B cell (primary cell): ENCODE measurements at regions not wholly inside any gene's neighbourhood (a gene's known extent, or its start where the extent isn't known, plus 50 kb on each side); places are given as distances from the start of the nearest gene placed in this dataset.

Source experiments
- ATAC-seq: fragments of 200-7000 bp; cut with Tn5 transposase; one replicate; pipeline ENCODE4 v1.10.0; 2021; ENCODE audit warnings: low read depth, mild to moderate bottlenecking, moderate number of reproducible peaks, moderate library complexity
- CTCF ChIA-PET: fragments of 350-600 bp; sonication (Branson Sonifier 250); formaldehyde crosslinking; loops from one replicate; lab custom pipeline; 2021; ENCODE audit warnings: antibody characterized with exemption, inconsistent platforms; lab: Charles Lee
- POLR2A ChIA-PET: fragments of 350-600 bp; sonication (Branson Sonifier 250); formaldehyde crosslinking; loops from one replicate; lab custom pipeline; 2021; ENCODE audit warnings: antibody characterized with exemption; lab: Charles Lee
- DNase-seq: peaks from one replicate; pipeline ENCODE4 v3.0.0; 2013
- H2AFZ ChIP-seq: 2 replicates; pipeline ENCODE4 v1.6.1; 2012; ENCODE audit warnings: mild to moderate bottlenecking, low read depth, low read length; ENCODE audit not compliant: insufficient read depth, poor library complexity, severe bottlenecking
- H3K27ac ChIP-seq, 2 donors: 1 replicate in 1 of 2; 2 replicates in 1 of 2; pipeline ENCODE4 v1.5.1; 2012 to 2013; ENCODE audit warnings: low read length in 2 of 2, mild to moderate bottlenecking in 2 of 2, moderate library complexity in 1 of 2
- H3K27me3 ChIP-seq, 4 experiments: fragments of 200-600 bp in 1 of 4; sonication (generic) in 1 of 4; replicated peaks in 1 of 4; 1 replicate in 2 of 4; 2 replicates in 2 of 4; pipeline versions ENCODE4 v1.6.1 to v1.7.0; 2013 to 2016; ENCODE audit warnings: low read length in 3 of 4, mild to moderate bottlenecking in 2 of 4, mixed read lengths in 1 of 4, moderate library complexity in 1 of 4; ENCODE audit not compliant: insufficient read depth in 4 of 4, control insufficient read depth in 3 of 4; ENCODE audit errors: control extremely low read depth in 1 of 4
- H3K36me3 ChIP-seq, 2 experiments: replicated peaks in 1 of 2; 1 replicate in 1 of 2; 2 replicates in 1 of 2; pipeline versions ENCODE4 v1.6.1 to v1.7.1; 2013; ENCODE audit warnings: low read length in 1 of 2; ENCODE audit not compliant: insufficient read depth in 2 of 2, control insufficient read depth in 1 of 2; ENCODE audit errors: control extremely low read depth in 1 of 2, extremely low read depth in 1 of 2
- H3K4me1 ChIP-seq, 2 donors: fragments of 200-600 bp in 1 of 2; sonication (generic) in 1 of 2; 1 replicate in 1 of 2; 2 replicates in 1 of 2; pipeline versions ENCODE4 v1.5.1 to v1.6.1; 2013 to 2017; ENCODE audit warnings: low read length in 2 of 2; ENCODE audit not compliant: control insufficient read depth in 2 of 2, insufficient read depth in 2 of 2
- H3K4me2 ChIP-seq: replicated peaks from 2 replicates; pipeline ENCODE3; 2012; ENCODE audit warnings: mild to moderate bottlenecking, low read depth, low read length; ENCODE audit not compliant: poor library complexity, severe bottlenecking
- H3K4me3 ChIP-seq, 5 experiments: fragments of 200-600 bp in 1 of 5; sonication (generic) in 1 of 5; 1 replicate in 3 of 5; 2 replicates in 2 of 5; pipeline versions ENCODE4 v1.5.1 to v1.7.0; 2011 to 2016; ENCODE audit warnings: low read length in 4 of 5, mild to moderate bottlenecking in 4 of 5, low read depth in 2 of 5, control low read depth in 1 of 5, moderate library complexity in 1 of 5; ENCODE audit not compliant: insufficient read depth in 1 of 5; ENCODE audit errors: control extremely low read depth in 1 of 5, extremely low read depth in 1 of 5
- H3K79me2 ChIP-seq: fragments of 200-600 bp; sonication (generic); one replicate; pipeline ENCODE4 v1.6.0; 2016; ENCODE audit warnings: low read length; ENCODE audit not compliant: control insufficient read depth, insufficient read depth
- H3K9ac ChIP-seq: fragments of 200-600 bp; sonication (generic); 2 replicates; pipeline ENCODE4 v1.6.1; 2017; ENCODE audit warnings: mild to moderate bottlenecking, low read length, moderate library complexity
- H3K9me3 ChIP-seq, 3 donors: one replicate each; pipeline versions ENCODE4 v1.6.1 to v1.7.1; 2013; ENCODE audit warnings: low read length in 2 of 3; ENCODE audit not compliant: control insufficient read depth in 2 of 3, insufficient read depth in 1 of 3; ENCODE audit errors: control extremely low read depth in 1 of 3
- H4K20me1 ChIP-seq: 2 replicates; pipeline ENCODE4 v1.6.0; 2012; ENCODE audit warnings: mild to moderate bottlenecking, low read length; ENCODE audit not compliant: insufficient read depth, control insufficient read depth, poor library complexity, severe bottlenecking
- H3K27ac Mint-ChIP-seq: one replicate; pipeline ENCODE4 v1.8.0; 2021; ENCODE audit warnings: mixed read lengths
- H3K27me3 Mint-ChIP-seq: one replicate; pipeline ENCODE4 v1.8.0; 2021; ENCODE audit warnings: mixed read lengths
- H3K4me1 Mint-ChIP-seq: one replicate; pipeline ENCODE4 v1.8.0; 2021; ENCODE audit warnings: mixed read lengths
- H3K4me3 Mint-ChIP-seq: one replicate; pipeline ENCODE4 v1.8.0; 2021; ENCODE audit warnings: mixed read lengths
- H3K9me3 Mint-ChIP-seq: one replicate; pipeline ENCODE4 v1.8.0; 2022; ENCODE audit warnings: mixed read lengths; ENCODE audit not compliant: insufficient read depth
- CTCF ChIP-seq: fragments of 200-600 bp; IDR thresholded peaks from one replicate; pipeline ENCODE4 v1.8.0; 2022; ENCODE audit warnings: antibody characterized with exemption, mild to moderate bottlenecking
- EZH2 ChIP-seq: IDR thresholded peaks from 2 replicates; pipeline ENCODE4 v1.6.1; 2012; ENCODE audit warnings: borderline replicate concordance, low read depth, mild to moderate bottlenecking, moderate library complexity, low read length; ENCODE audit not compliant: insufficient read depth, poor library complexity, severe bottlenecking
- WGBS: methylation state at CpG from one replicate; pipeline ENCODE4 v1.1.5; 2013; ENCODE audit warnings: missing lambda C conversion rate; ENCODE audit not compliant: insufficient coverage; 5-methylcytosine and 5-hydroxymethylcytosine counted together
- intact Hi-C: fragments of 100-400 bp; cut with micrococcal nuclease; formaldehyde crosslinking; loops from one replicate; pipeline ENCODE4 v1.10.0; 2022

DNA sequence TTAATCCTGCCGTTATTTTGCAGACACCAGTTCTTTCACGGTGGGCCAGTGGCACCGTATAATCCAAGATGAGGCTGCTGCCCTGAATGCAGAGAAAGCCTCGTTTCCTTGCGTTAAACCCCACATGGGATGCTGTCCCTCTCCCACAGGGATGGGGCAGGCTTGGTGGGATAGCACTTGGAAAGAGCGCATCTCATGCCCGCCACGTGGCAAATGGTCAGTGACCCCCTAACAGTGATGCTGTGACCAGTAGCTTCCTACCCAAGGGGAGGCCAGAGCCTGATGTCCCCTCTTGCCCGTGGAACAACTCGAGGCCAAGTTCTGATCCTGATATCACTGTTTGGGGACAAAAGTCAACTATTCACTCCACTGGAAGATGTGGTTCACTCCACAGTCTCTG lies 73.3 kb downstream of the RHOB start:
- Histone ChIP-seq H3K4me3 (no peak overlapping the region), H3K4me1 (peaks cover 10 to 12% of the 10 kb centered on the region in 2 donors), H3K79me2 (no peaks in the 10 kb centered on the region), H2AFZ (no peak overlapping the region), H4K20me1 (no peaks in the 10 kb centered on the region), H3K4me2 (no peak overlapping the region), H3K27ac (no peak overlapping the region), H3K36me3 (no peaks in the 10 kb centered on the region), H3K9me3 (peaks cover 0 to 7% (median 0%) of the 10 kb centered on the region in 3 donors), H3K27me3 (peaks cover 0 to 9% (median 0%) of the 10 kb centered on the region in 4 experiments), H3K9ac (no peak overlapping the region)
- no peak for ATAC-seq
- POLR2A ChIA-PET: no interaction called here
- no peak for DNase-seq
- intact Hi-C loops: no loop called here
- Mint-ChIP-seq H3K27ac (no peak overlapping the region), H3K4me1 (peaks cover 18% of the 10 kb centered on the region), H3K9me3 (no peaks in the 10 kb centered on the region), H3K27me3 (peaks cover 4% of the 10 kb centered on the region), H3K4me3 (no peak overlapping the region)
- CTCF ChIA-PET: no interaction called here
- WGBS: 95% methylated on average over 10 of the region's 10 CpGs
- TF ChIP-seq CTCF: no peak
- TF ChIP-seq EZH2: no peak

DNA sequence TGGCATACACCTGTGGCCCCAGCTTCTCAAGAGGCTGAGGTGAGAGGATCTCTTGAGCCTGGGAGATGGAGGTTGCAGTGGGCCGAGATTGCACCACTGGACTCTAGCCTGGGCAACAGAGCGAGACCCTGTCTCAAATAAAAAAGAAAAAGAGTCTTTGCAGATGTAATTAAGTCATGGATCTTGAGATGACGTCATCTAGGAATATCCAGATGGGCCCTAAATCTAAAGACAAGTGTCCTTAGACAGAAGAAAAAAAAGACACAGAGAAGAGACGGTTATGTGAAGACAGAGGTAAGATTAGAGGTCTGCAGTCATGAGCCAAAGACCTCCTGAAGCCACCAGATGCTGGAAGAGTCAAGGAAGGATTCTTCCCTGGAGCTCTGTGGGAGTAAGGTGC lies 74.3 kb downstream of the RHOB start:
- Histone ChIP-seq H3K4me2 (no peak overlapping the region), H2AFZ (no peak overlapping the region), H4K20me1 (no peaks in the 10 kb centered on the region), H3K79me2 (no peaks in the 10 kb centered on the region), H3K4me3 (no peak overlapping the region), H3K9me3 (no peaks in the 10 kb centered on the region), H3K27me3 (peaks cover 0 to 9% (median 0%) of the 10 kb centered on the region in 4 experiments), H3K27ac (no peak overlapping the region), H3K36me3 (no peaks in the 10 kb centered on the region), H3K4me1 (peaks cover 15 to 17% of the 10 kb centered on the region in 2 donors), H3K9ac (no peak overlapping the region)
- Mint-ChIP-seq H3K27ac (no peak overlapping the region), H3K4me3 (no peak overlapping the region), H3K4me1 (peaks cover 27% of the 10 kb centered on the region), H3K9me3 (no peaks in the 10 kb centered on the region), H3K27me3 (peaks cover 4% of the 10 kb centered on the region)
- intact Hi-C loops: no loop called here
- 85% methylated on average over 4 of the region's 4 CpGs for WGBS
- ChIA-PET POLR2A (no interaction called here), CTCF (no interaction called here)
- ATAC-seq (no peak), DNase-seq (no peak)
- TF ChIP-seq EZH2: no peak
- TF ChIP-seq CTCF: no peak
